ENCODE measurements at regions not wholly inside any gene's neighbourhood (a gene's known extent, or its start where the extent isn't known, plus 50 kb on each side); places are given as distances from the start of the nearest gene placed in this dataset.
"Not testable (repeated sequence)": the region's sequence is repeated elsewhere in the genome, so short reads cannot be mapped to it uniquely, and the experiment has no call there.

DNA sequence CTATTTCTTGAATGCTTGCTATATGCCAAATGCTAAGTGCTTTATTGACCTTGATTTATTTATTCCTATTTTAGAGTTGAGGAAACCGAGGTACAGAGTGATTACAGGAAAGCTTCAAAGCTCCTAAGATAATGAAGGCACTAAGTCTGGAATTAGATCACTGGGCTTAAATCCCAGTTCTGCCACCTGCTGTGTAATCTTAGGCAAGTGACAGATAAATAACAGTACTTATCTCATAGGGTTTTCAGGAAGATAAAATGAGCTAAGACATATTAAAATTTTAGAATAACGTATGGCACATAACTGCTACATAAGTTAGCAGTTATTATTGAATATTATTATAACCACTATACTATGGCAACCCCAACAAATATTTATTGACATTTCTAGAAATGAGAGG lies 843.8 kb downstream of the DTWD2 start:
- ATAC-seq (replicated peaks) (no peak), DNase-seq (no peak)
- Mint-ChIP-seq H3K4me3 (no peak overlapping the region), H3K36me3 (ENCODE audit: insufficient read depth) (no peaks in the 10 kb centered on the region), H3K9me3 (peaks cover 9 to 14% of the 10 kb centered on the region in 2 donors), H3K27ac (no peak overlapping the region), H3K4me1 (ENCODE audit: low read depth in 2 of 2) (no peaks in the 10 kb centered on the region), H3K27me3 (no peaks in the 10 kb centered on the region)

DNA sequence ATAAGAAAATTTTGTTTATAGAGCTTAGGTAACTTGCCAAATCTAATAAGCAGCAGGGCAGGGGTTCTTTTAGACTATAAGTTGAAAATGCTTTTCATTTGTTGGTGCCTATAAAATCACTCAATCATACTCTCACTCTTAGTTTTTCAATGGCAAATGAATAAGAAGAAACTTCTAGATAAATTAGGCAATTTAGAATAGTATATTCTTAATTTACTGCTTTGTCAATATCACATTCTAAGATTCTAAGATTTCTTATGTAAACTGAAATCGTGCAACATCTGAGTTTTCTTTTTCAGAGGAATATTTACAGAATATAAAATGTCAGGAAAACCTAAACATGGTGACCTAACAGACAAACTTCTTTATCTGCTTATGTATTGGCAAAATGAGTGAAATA lies 849.0 kb downstream of the DTWD2 start:
- H3K27ac Mint-ChIP-seq: no peak overlapping the region
- DNase-seq (no peak), ATAC-seq (replicated peaks) (no peak)
- H3K4me3 Mint-ChIP-seq: no peak overlapping the region
- H3K9me3 Mint-ChIP-seq: peaks cover 7 to 14% of the 10 kb centered on the region in 2 donors
- no peaks in the 10 kb centered on the region for H3K4me1 Mint-ChIP-seq (ENCODE audit: low read depth in 2 of 2)
- no peaks in the 10 kb centered on the region for H3K27me3 Mint-ChIP-seq
- no peaks in the 10 kb centered on the region for H3K36me3 Mint-ChIP-seq (ENCODE audit: insufficient read depth)

- Mint-ChIP-seq H3K36me3 (ENCODE audit: insufficient read depth) (no peaks in the 10 kb centered on the region), H3K4me1 (ENCODE audit: low read depth in 2 of 2) (no peaks in the 10 kb centered on the region), H3K27ac (no peak overlapping the region), H3K4me3 (no peak overlapping the region), H3K27me3 (no peaks in the 10 kb centered on the region), H3K9me3 (no peaks in the 10 kb centered on the region)
- no peak for ATAC-seq (replicated peaks)
- DNase-seq: no peak
These were observed 862.2 kb downstream of the DTWD2 start for GRCh38 chr5:118126159-118126558.

- H3K27me3 Mint-ChIP-seq: no peaks in the 10 kb centered on the region
- peaks cover 0 to 2% of the 10 kb centered on the region in 2 donors for H3K9me3 Mint-ChIP-seq
- H3K36me3 Mint-ChIP-seq (ENCODE audit: insufficient read depth): no peaks in the 10 kb centered on the region
- no peaks in the 10 kb centered on the region for H3K4me1 Mint-ChIP-seq (ENCODE audit: low read depth in 2 of 2)
- ATAC-seq (replicated peaks): no peak
- no peak overlapping the region for H3K27ac Mint-ChIP-seq
- H3K4me3 Mint-ChIP-seq: no peak overlapping the region
- DNase-seq: no peak
These were observed 862.7 kb downstream of the DTWD2 start for GRCh38 chr5:118125687-118126086.

GRCh38 chr5:118121258-118121657 lies 867.1 kb downstream of the DTWD2 start:
- Mint-ChIP-seq H3K4me1 (ENCODE audit: low read depth in 2 of 2) (no peaks in the 10 kb centered on the region), H3K27ac (no peak overlapping the region), H3K27me3 (no peaks in the 10 kb centered on the region), H3K4me3 (no peak overlapping the region), H3K36me3 (ENCODE audit: insufficient read depth) (no peaks in the 10 kb centered on the region), H3K9me3 (peaks cover 8 to 9% of the 10 kb centered on the region in 2 donors)
- ATAC-seq (replicated peaks) (no peak), DNase-seq (no peak)

DNA sequence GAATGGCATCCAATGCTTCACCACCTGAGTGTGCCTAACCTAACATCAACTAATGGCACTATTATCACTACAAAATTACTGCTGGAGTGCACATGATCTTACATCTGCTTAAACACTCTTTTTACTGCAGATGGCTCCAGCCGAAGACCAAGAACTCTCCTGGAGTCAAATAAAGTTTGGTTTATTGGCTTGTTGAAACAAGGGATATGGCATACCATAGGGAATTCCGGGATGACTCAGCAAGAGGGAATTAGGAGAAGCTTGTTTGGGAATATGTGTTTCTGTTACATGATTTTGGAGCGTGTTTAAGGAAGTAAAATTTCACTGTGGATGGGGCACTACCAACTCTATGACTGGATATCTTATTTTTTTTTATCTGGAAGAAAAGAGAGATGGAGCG lies 872.6 kb downstream of the DTWD2 start:
- H3K9me3 Mint-ChIP-seq: peaks cover 8 to 11% of the 10 kb centered on the region in 2 donors
- H3K36me3 Mint-ChIP-seq (ENCODE audit: insufficient read depth): no peaks in the 10 kb centered on the region
- no peak overlapping the region for H3K27ac Mint-ChIP-seq
- no peaks in the 10 kb centered on the region for H3K4me1 Mint-ChIP-seq (ENCODE audit: low read depth in 2 of 2)
- no peak for DNase-seq
- no peaks in the 10 kb centered on the region for H3K27me3 Mint-ChIP-seq
- H3K4me3 Mint-ChIP-seq: no peak overlapping the region
- no peak for ATAC-seq (replicated peaks)

- Mint-ChIP-seq H3K27ac (no peak overlapping the region), H3K36me3 (ENCODE audit: insufficient read depth) (no peaks in the 10 kb centered on the region), H3K4me3 (no peak overlapping the region), H3K4me1 (ENCODE audit: low read depth in 2 of 2) (no peaks in the 10 kb centered on the region), H3K9me3 (peaks cover 4 to 5% of the 10 kb centered on the region in 2 donors), H3K27me3 (no peaks in the 10 kb centered on the region)
- DNase-seq (no peak), ATAC-seq (replicated peaks) (no peak)
These were observed 876.4 kb downstream of the DTWD2 start for GRCh38 chr5:118111956-118112355.

DNA sequence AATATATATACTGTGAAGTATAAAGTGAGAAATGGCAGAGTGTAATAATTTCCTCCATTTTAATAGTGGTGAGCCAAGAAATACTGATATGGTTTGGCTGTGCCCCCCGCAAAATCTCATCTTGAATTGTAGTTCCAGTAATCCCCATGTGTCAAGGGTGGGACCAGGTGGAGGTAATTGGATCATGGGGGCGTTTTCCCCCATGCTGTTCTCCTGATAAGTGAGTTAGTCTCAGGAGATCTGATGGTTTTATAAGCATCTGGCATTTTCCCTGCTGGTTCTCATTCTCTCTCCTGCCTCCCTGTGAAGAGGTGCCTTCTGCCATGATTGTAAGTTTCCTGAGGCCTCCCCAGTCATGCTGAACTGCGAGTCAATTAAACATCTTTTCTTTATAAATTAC lies 881.1 kb downstream of the DTWD2 start:
- H3K9me3 Mint-ChIP-seq: peaks cover 5 to 11% of the 10 kb centered on the region in 2 donors
- not testable (repeated sequence) for H3K36me3 Mint-ChIP-seq (ENCODE audit: insufficient read depth); ATAC-seq (replicated peaks); H3K4me1 Mint-ChIP-seq (ENCODE audit: low read depth in 2 of 2); H3K27me3 Mint-ChIP-seq; H3K4me3 Mint-ChIP-seq; DNase-seq; H3K27ac Mint-ChIP-seq

DNA sequence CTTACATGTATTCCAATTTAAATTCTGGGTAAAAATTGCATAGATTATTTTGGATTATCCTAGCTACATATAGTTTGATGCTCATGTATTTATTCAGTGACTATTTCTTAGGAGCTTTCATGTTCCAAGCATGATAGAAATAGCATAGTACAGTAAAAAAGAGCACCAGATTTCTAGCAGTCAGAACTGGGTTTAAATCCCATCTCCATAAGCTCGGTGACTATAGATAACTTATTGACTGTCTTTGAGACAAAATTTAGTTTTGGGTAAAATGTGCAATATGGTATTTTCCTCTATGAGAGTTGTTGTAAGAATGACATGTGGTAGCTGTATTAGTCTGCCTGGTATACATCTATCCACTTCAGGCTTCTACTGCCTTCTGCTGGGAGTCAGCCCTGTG lies 889.6 kb downstream of the DTWD2 start:
- Mint-ChIP-seq H3K27ac (no peak overlapping the region), H3K9me3 (peaks cover 0 to 2% of the 10 kb centered on the region in 2 donors), H3K4me1 (ENCODE audit: low read depth in 2 of 2) (no peaks in the 10 kb centered on the region), H3K27me3 (no peaks in the 10 kb centered on the region), H3K36me3 (ENCODE audit: insufficient read depth) (no peaks in the 10 kb centered on the region), H3K4me3 (no peak overlapping the region)
- ATAC-seq (replicated peaks) (no peak), DNase-seq (no peak)

DNA sequence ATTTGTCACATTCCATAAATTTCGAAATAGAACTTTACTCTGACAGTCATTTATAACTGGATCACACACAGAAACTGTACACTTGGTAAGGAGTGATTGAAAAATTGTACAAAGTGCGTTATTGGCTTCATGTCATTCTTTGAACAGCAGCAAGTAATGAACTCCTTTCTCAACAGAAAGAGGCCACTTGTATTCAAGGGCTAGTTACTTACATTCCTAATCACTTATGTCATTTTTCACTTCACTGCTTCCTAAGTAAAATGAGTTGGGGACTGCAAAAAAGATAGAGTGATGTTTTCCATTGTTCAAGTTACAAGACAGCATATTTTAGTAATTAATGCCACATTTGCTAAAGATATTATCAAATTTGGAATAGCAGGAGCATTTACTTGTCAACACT lies 893.2 kb downstream of the DTWD2 start:
- no peak overlapping the region for H3K27ac Mint-ChIP-seq
- no peak for ATAC-seq (replicated peaks)
- H3K9me3 Mint-ChIP-seq: peaks cover 0 to 2% of the 10 kb centered on the region in 2 donors
- H3K4me3 Mint-ChIP-seq: no peak overlapping the region
- no peaks in the 10 kb centered on the region for H3K36me3 Mint-ChIP-seq (ENCODE audit: insufficient read depth)
- H3K27me3 Mint-ChIP-seq: no peaks in the 10 kb centered on the region
- H3K4me1 Mint-ChIP-seq (ENCODE audit: low read depth in 2 of 2): no peaks in the 10 kb centered on the region
- no peak for DNase-seq

- Mint-ChIP-seq H3K9me3 (peaks cover 9 to 13% of the 10 kb centered on the region in 2 donors), H3K4me3 (no peak overlapping the region), H3K27me3 (no peaks in the 10 kb centered on the region), H3K36me3 (ENCODE audit: insufficient read depth) (no peaks in the 10 kb centered on the region), H3K4me1 (ENCODE audit: low read depth in 2 of 2) (no peaks in the 10 kb centered on the region), H3K27ac (no peak overlapping the region)
- no peak for ATAC-seq (replicated peaks)
- no peak for DNase-seq
These were observed 899.9 kb downstream of the DTWD2 start for GRCh38 chr5:118088448-118088847.

GRCh38 chr5:118076490-118076889 lies 911.9 kb downstream of the DTWD2 start:
- no peak overlapping the region for H3K4me3 Mint-ChIP-seq
- H3K36me3 Mint-ChIP-seq (ENCODE audit: insufficient read depth): no peaks in the 10 kb centered on the region
- no peak for ATAC-seq (replicated peaks)

DNA sequence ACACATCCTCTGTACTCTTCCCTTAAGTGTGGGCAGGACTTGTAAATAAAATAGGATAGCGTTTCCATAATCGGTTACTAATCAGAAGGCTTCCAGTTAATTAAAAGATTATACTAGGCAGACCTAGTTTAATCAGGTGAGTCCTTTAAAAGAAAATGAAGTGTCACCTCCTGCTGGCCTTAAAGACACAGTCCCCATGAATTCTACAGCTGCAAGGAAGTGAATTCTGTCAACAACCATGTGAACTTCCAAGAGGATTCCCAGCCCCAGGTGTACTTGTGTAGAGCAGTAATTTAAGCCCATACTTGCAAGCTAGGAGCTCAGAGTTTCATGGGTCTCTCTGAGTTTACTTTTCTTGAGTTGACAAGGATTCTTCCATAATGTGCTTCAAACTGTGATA lies 918.3 kb downstream of the DTWD2 start:
- ATAC-seq (replicated peaks) (no peak), DNase-seq (no peak)
- Mint-ChIP-seq H3K27ac (no peak overlapping the region), H3K36me3 (ENCODE audit: insufficient read depth) (no peaks in the 10 kb centered on the region), H3K9me3 (peaks cover 15 to 19% of the 10 kb centered on the region in 2 donors), H3K4me3 (no peak overlapping the region), H3K27me3 (no peaks in the 10 kb centered on the region), H3K4me1 (ENCODE audit: low read depth in 2 of 2) (no peaks in the 10 kb centered on the region)

More at GRCh38 chr5:118076490-118076889, 911.9 kb downstream of the DTWD2 start:
- peaks cover 20 to 23% of the 10 kb centered on the region in 2 donors for H3K9me3 Mint-ChIP-seq
- DNase-seq: no peak
- H3K4me1 Mint-ChIP-seq (ENCODE audit: low read depth in 2 of 2): no peaks in the 10 kb centered on the region
- no peak overlapping the region for H3K27ac Mint-ChIP-seq
- no peaks in the 10 kb centered on the region for H3K27me3 Mint-ChIP-seq

- Mint-ChIP-seq H3K36me3 (ENCODE audit: insufficient read depth) (no peaks in the 10 kb centered on the region), H3K4me3 (no peak overlapping the region), H3K27me3 (no peaks in the 10 kb centered on the region), H3K9me3 (peaks cover 13 to 24% of the 10 kb centered on the region in 2 donors), H3K4me1 (ENCODE audit: low read depth in 2 of 2) (no peaks in the 10 kb centered on the region), H3K27ac (no peak overlapping the region)
- no peak for DNase-seq
- no peak for ATAC-seq (replicated peaks)
These were observed 918.9 kb downstream of the DTWD2 start for GRCh38 chr5:118069452-118069851.

DNA sequence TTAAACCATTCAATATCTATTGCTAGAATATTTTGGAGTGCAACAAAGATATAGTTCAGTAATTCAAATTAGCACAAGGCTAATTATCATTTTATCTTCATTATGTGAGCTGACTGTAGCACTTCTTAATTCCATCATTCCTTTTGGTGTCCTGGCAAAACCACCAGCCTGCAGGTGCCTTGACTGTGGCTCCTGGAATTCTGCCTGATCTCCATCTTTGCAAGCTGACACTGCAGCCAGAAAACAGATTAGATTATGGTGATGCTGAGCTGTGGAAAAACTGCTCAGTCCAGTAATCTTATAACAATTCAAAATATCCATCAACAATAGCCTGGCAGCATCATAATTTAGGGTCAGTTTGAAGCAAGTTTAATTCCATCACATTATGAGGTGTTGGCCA lies 919.5 kb downstream of the DTWD2 start:
- Mint-ChIP-seq H3K27ac (no peak overlapping the region), H3K27me3 (no peaks in the 10 kb centered on the region), H3K9me3 (peaks cover 11 to 20% of the 10 kb centered on the region in 2 donors), H3K36me3 (ENCODE audit: insufficient read depth) (no peaks in the 10 kb centered on the region), H3K4me1 (ENCODE audit: low read depth in 2 of 2) (no peaks in the 10 kb centered on the region), H3K4me3 (no peak overlapping the region)
- no peak for ATAC-seq (replicated peaks)
- no peak for DNase-seq
